Stromal cell of bone marrow (primary cell): ENCODE measurements at regions not wholly inside any gene's neighbourhood (a gene's known extent, or its start where the extent isn't known, plus 50 kb on each side); places are given as distances from the start of the nearest gene placed in this dataset.
"Not testable (repeated sequence)": the region's sequence is repeated elsewhere in the genome, so short reads cannot be mapped to it uniquely, and the experiment has no call there.

Experiments
- DNase-seq: peaks from one replicate; pipeline ENCODE4 v3.0.0-alpha.2; 2012; ENCODE audit warnings: low read depth

- DNase-seq, result no peak
Observed at GRCh38 chr10:4635883-4636282, 190.1 kb upstream of the AKR1E2 start.

- no peak for DNase-seq
Observed at GRCh38 chr10:4635388-4635787, 190.6 kb upstream of the AKR1E2 start.

- no peak for DNase-seq
Observed at GRCh38 chr10:4633776-4634175, 192.2 kb upstream of the AKR1E2 start.

- no peak for DNase-seq
Observed at GRCh38 chr10:4633186-4633585, 192.8 kb upstream of the AKR1E2 start.

- DNase-seq, result no peak
Observed at GRCh38 chr10:4632757-4633156, 193.2 kb upstream of the AKR1E2 start.

- DNase-seq, result no peak
Observed at GRCh38 chr10:4626919-4627318, 199.1 kb upstream of the AKR1E2 start.

GRCh38 chr10:4623757-4624420 is 202.1 kb upstream of the AKR1E2 start:
- DNase-seq, result no peak

- no peak for DNase-seq
Observed at GRCh38 chr10:4623200-4623599, 202.8 kb upstream of the AKR1E2 start.

GRCh38 chr10:4622384-4622783 is 203.6 kb upstream of the AKR1E2 start:
- no peak for DNase-seq

GRCh38 chr10:4617589-4617988 is 208.4 kb upstream of the AKR1E2 start:
- DNase-seq, result no peak

- no peak for DNase-seq
Observed at GRCh38 chr10:4615042-4615441, 211.0 kb upstream of the AKR1E2 start.

- no peak for DNase-seq
Observed at GRCh38 chr10:4609251-4609650, 216.8 kb upstream of the AKR1E2 start.

- no peak for DNase-seq
Observed at GRCh38 chr10:4607681-4608080, 218.3 kb upstream of the AKR1E2 start.

- DNase-seq, result no peak
Observed at GRCh38 chr10:4606856-4607636, 219.0 kb upstream of the AKR1E2 start.

- no peak for DNase-seq
Observed at GRCh38 chr10:4602764-4603491, 223.1 kb upstream of the AKR1E2 start.

- DNase-seq, result no peak
Observed at GRCh38 chr10:4599471-4599870, 226.5 kb upstream of the AKR1E2 start.

GRCh38 chr10:4597898-4598297 is 228.1 kb upstream of the AKR1E2 start:
- DNase-seq, result not testable (repeated sequence)

GRCh38 chr10:4596951-4597350 is 229.1 kb upstream of the AKR1E2 start:
- no peak for DNase-seq

- DNase-seq, result peak; percentile 13
Observed at GRCh38 chr10:4595719-4596319, 230.2 kb upstream of the AKR1E2 start.

- DNase-seq, result no peak
Observed at GRCh38 chr10:4590807-4591206, 235.2 kb upstream of the AKR1E2 start.

GRCh38 chr10:4588824-4589223 is 237.2 kb upstream of the AKR1E2 start:
- DNase-seq, result no peak

GRCh38 chr10:4587466-4587865 is 238.5 kb upstream of the AKR1E2 start:
- DNase-seq, result no peak

- DNase-seq, result no peak
Observed at GRCh38 chr10:4586776-4587175, 239.2 kb upstream of the AKR1E2 start.
